ENCODE measurements at regions not wholly inside any gene's neighbourhood (a gene's known extent, or its start where the extent isn't known, plus 50 kb on each side); places are given as distances from the start of the nearest gene placed in this dataset.

- DNase-seq, result no peak
- Mint-ChIP-seq H3K27me3 (no peaks in the 10 kb centered on the region), H3K9me3 (no peaks in the 10 kb centered on the region), H3K4me1 (peaks cover 25% of the 10 kb centered on the region), H3K27ac (no peak overlapping the region), H3K4me3 (no peak overlapping the region)
- no peak for ATAC-seq
Measured at GRCh38 chr4:38601244-38601915, 62.6 kb upstream of the KLF3 start.

DNA sequence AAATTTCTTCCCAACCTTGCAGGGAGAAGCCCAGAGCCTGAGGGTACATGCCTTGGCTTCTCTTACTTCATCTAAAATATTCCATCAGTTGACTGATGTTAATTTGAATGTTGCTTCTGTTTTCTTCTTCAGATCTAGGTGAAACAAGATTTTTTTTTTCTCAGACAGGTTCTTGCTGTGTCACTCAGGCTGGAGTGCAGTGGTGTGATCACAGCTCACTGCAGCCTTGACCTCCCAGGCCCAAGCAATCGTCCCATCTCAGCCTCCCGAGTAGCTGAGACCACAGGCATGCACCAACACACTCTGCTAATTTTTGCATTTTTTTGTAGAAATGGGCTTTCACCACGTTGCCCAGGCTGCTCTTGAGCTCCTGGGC, 62.1 kb upstream of the KLF3 start:
- H3K27ac Mint-ChIP-seq, result no peak overlapping the region
- H3K4me1 Mint-ChIP-seq, result peaks cover 28% of the 10 kb centered on the region
- no peaks in the 10 kb centered on the region for H3K9me3 Mint-ChIP-seq
- ATAC-seq (no peak), DNase-seq (no peak)
- H3K4me3 Mint-ChIP-seq, result no peak overlapping the region
- no peaks in the 10 kb centered on the region for H3K27me3 Mint-ChIP-seq

DNA sequence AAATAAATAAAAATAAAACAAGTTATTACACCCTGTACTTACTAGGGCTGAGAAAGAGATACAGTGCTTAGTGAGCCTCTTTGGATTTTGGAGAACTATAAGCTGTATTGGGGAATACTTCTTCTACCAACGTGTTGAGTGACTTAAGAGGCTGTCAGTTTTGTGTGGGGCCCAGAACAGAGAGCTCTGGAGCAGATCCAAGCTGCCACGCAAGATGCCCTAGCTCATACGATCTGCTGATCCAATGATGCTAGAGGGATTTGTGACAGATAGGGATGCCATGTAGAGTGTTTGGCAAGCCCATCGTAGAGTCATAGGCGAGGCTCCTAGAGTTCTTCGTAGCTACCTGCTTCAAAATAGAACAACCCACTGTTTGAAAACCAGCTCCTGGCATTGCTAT, 60.3 kb upstream of the KLF3 start:
- no peaks in the 10 kb centered on the region for H3K27me3 Mint-ChIP-seq
- no peak overlapping the region for H3K4me3 Mint-ChIP-seq
- no peaks in the 10 kb centered on the region for H3K9me3 Mint-ChIP-seq
- no peak overlapping the region for H3K27ac Mint-ChIP-seq
- H3K4me1 Mint-ChIP-seq, result peaks cover 28% of the 10 kb centered on the region
- DNase-seq, result no peak
- no peak for ATAC-seq

DNA sequence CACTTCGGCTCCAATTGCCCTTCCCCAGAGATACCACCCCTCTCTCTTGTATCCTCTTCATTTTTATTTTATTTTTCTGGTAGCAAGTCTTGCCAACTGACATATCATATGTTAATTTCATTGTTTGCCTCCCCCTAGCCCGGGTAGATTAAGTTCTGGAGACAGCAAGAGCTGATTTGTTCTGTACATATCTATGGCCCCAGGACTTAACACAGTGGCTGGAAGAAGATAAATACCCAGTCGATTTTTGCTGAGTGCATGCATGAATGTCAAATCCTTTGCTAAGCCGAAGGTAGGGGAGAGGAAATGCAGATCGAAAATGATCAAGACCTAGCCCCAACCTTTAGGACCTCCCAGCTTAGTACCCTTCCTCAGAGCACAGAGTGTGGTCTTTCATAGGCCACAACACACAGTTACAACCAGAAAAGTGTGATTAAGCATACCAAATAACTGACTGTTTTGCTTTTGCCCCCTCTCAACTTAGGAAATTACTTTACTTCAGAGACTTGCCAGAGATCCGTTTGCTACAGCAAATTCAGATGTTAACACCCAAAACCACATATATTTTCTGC, 58.7 kb upstream of the KLF3 start:
- Mint-ChIP-seq H3K27ac (no peak overlapping the region), H3K9me3 (no peaks in the 10 kb centered on the region), H3K4me3 (no peak overlapping the region), H3K4me1 (peaks cover 35% of the 10 kb centered on the region), H3K27me3 (no peaks in the 10 kb centered on the region)
- no peak for DNase-seq
- no peak for ATAC-seq

DNA sequence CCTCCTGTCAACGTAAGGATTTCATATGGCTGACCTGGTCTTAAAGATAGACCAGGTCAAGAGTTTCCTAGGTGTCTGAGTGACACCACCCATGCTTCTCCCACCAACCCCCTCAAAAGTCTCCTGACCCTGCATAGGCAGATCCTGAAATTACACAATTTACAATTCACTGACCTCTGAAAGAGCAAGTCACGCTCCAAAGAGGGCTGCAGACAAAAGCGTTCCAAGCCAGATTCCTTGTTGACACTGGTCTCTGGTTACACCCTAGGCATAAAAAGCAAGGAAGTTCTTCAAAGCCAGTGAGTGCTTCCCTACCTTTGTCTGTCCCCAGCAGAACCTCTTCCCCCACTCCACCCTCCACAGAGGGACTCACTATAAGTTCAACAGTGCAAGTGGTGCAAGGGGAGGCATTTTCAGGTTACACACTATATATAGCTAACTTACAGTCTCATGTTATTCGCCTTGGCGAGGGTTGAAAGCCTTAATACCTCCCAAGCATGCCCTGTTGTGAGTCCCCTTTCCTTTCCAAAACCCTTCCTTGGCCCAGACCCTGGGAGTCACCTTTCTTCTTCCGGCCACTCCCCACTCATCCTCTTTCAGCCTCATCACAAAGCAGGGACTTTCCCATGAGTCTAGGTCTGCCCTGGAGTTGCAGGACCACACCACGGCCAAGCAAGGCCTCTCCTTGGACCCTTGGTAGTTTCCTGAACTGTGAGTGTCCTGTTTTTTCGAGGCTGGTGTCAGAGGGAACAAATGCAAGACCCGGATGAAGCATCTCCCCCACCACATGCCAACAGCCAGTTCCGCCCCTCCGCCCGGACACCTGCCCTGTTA, 58.0 kb upstream of the KLF3 start:
- no peaks in the 10 kb centered on the region for H3K9me3 Mint-ChIP-seq
- ATAC-seq (no peak), DNase-seq (no peak)
- peaks cover 38% of the 10 kb centered on the region for H3K4me1 Mint-ChIP-seq
- H3K27me3 Mint-ChIP-seq, result no peaks in the 10 kb centered on the region
- H3K27ac Mint-ChIP-seq, result peak overlapping the region; percentile 29 to 69
- H3K4me3 Mint-ChIP-seq, result no peak overlapping the region

GRCh38 chr4:38606587-38606905, 57.5 kb upstream of the KLF3 start:
- Mint-ChIP-seq H3K4me3 (no peak overlapping the region), H3K27ac (peak overlapping the region in 1 of 2 donors; percentile 29), H3K27me3 (no peaks in the 10 kb centered on the region), H3K4me1 (peaks cover 40% of the 10 kb centered on the region), H3K9me3 (no peaks in the 10 kb centered on the region)
- no peak for DNase-seq
- peak; percentile 37 for ATAC-seq

DNA sequence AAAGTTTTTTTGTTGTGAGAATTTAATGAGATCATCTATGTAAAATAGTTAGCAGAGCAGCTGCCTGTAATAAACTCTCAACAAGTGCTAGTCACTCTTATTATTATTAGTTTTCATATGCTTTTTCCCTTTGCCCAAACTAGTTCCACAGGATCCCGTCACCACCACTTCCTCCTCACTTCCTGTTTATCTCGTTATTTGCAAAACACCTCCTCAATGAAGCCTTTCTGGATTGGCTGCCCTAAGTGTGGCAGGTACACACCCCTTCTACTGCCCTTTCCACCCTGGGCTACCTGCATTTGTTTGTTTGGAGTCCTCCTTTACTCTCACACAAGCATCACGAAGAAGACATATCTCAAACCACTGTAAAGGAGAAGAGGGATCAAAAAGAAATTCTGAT, 54.4 kb upstream of the KLF3 start:
- Mint-ChIP-seq H3K4me3 (no peak overlapping the region), H3K4me1 (peaks cover 44% of the 10 kb centered on the region), H3K27me3 (no peaks in the 10 kb centered on the region), H3K27ac (peak overlapping the region; percentile 28), H3K9me3 (no peaks in the 10 kb centered on the region)
- no peak for DNase-seq
- ATAC-seq, result no peak

GRCh38 chr4:38610521-38610920, 53.5 kb upstream of the KLF3 start:
- Mint-ChIP-seq H3K9me3 (no peaks in the 10 kb centered on the region), H3K4me1 (peaks cover 41% of the 10 kb centered on the region), H3K27me3 (no peaks in the 10 kb centered on the region), H3K4me3 (no peak overlapping the region), H3K27ac (no peak overlapping the region)
- no peak for DNase-seq
- ATAC-seq, result no peak

DNA sequence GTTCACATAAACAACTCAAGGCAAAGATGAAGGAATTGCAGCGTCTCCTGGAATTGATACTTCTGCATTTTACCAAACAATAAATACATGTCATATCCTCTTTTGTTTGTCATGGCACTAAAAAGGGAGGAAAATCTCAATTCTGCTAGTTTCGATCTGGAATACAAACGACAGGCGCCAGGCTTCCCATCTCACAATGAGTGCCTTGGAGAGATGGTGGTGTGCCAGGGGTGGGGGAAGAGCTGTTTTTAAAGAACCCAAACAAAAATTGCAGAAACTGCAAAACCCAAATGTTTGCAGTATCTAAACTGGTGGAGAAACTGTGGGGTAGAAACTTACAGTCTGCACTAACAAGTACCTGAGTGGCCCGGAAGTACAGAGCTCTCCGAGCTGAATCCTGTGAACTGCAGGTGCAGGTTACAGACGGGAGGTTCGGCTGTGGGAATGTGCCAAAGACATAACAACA, 53.0 kb upstream of the KLF3 start:
- ATAC-seq (no peak), DNase-seq (no peak)
- no peak overlapping the region for H3K4me3 Mint-ChIP-seq
- no peaks in the 10 kb centered on the region for H3K27me3 Mint-ChIP-seq
- H3K4me1 Mint-ChIP-seq, result peaks cover 41% of the 10 kb centered on the region
- no peak overlapping the region for H3K27ac Mint-ChIP-seq
- H3K9me3 Mint-ChIP-seq, result no peaks in the 10 kb centered on the region

DNA sequence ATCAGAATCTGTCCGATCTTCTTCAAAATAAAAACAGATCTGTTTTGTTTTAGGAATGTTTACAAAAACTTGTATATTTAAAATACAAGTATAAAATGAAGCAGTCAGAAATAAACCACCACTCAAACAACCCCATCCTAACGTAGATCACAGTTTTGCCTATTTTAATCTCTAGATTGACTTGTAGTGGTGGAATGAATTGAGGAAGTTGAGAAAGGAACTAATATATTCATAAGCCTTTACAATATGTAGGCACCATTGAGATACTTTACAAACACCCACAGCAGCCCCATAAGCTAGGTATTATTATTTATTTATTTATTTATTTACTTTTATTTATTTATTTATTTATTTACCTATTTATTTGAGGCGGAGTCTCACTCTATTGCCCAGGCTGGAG, 52.3 kb upstream of the KLF3 start:
- H3K27me3 Mint-ChIP-seq, result no peaks in the 10 kb centered on the region
- no peak overlapping the region for H3K4me3 Mint-ChIP-seq
- peaks cover 38% of the 10 kb centered on the region for H3K4me1 Mint-ChIP-seq
- no peak overlapping the region for H3K27ac Mint-ChIP-seq
- no peak for ATAC-seq
- no peaks in the 10 kb centered on the region for H3K9me3 Mint-ChIP-seq
- no peak for DNase-seq

GRCh38 chr4:38612646-38613414, 51.2 kb upstream of the KLF3 start:
- no peaks in the 10 kb centered on the region for H3K9me3 Mint-ChIP-seq
- H3K27ac Mint-ChIP-seq, result peak overlapping the region in 1 of 2 donors; percentile 19
- ATAC-seq, result no peak
- peaks cover 38% of the 10 kb centered on the region for H3K4me1 Mint-ChIP-seq
- no peak for DNase-seq
- H3K27me3 Mint-ChIP-seq, result no peaks in the 10 kb centered on the region
- H3K4me3 Mint-ChIP-seq, result no peak overlapping the region
